RWPE2 (cell line): ENCODE measurements at regions not wholly inside any gene's neighbourhood (a gene's known extent, or its start where the extent isn't known, plus 50 kb on each side); places are given as distances from the start of the nearest gene placed in this dataset.

ENCODE experiments used
- ATAC-seq: fragments of 200-7000 bp; cut with Tn5 transposase; 3 replicates; pipeline ENCODE4 v1.9.1; 2021; ENCODE audit warnings: low read depth
- DNase-seq: peaks from one replicate; pipeline ENCODE4 v3.0.0-alpha.2; 2020; ENCODE audit warnings: low spot score
- H3K27ac ChIP-seq: fragments of 450-650 bp; 2 replicates; pipeline ENCODE4 v1.5.1; 2017; ENCODE audit warnings: mild to moderate bottlenecking; ENCODE audit not compliant: poor library complexity, severe bottlenecking
- H3K27me3 ChIP-seq: fragments of 250-450 bp; sonication (Bioruptor Pico); 2 replicates; pipeline ENCODE4 v1.5.1; 2021; ENCODE audit warnings: mild to moderate bottlenecking, moderate library complexity; ENCODE audit not compliant: insufficient read depth, poor library complexity, severe bottlenecking
- H3K36me3 ChIP-seq: fragments of 250-450 bp; sonication (Bioruptor Pico); 2 replicates; pipeline ENCODE4 v1.5.1; 2020; ENCODE audit warnings: low read depth, mild to moderate bottlenecking, moderate library complexity
- H3K4me1 ChIP-seq: fragments of 250-450 bp; sonication (Bioruptor Pico); 2 replicates; pipeline ENCODE4 v1.5.1; 2021; ENCODE audit warnings: mild to moderate bottlenecking, moderate library complexity; ENCODE audit not compliant: insufficient read depth, poor library complexity, severe bottlenecking
- H3K4me3 ChIP-seq: fragments of 250-450 bp; sonication (Bioruptor Pico); 2 replicates; pipeline ENCODE4 v1.5.1; 2021; ENCODE audit warnings: mild to moderate bottlenecking, moderate library complexity; ENCODE audit not compliant: severe bottlenecking
- H3K9me3 ChIP-seq: fragments of 250-450 bp; sonication (Bioruptor Pico); 2 replicates; pipeline ENCODE4 v1.5.1; 2021; ENCODE audit warnings: mild to moderate bottlenecking, moderate library complexity; ENCODE audit not compliant: severe bottlenecking
- TF ChIP-seq, protein P1 (sequence below): fragments of 450-650 bp; IDR thresholded peaks from one replicate; pipeline ENCODE4 v1.5.1; 2017; ENCODE audit warnings: mild to moderate bottlenecking, moderate library complexity; ENCODE audit not compliant: poor library complexity, severe bottlenecking

GRCh38 chr20:19824861-19825260 is 66.8 kb downstream of the RIN2 start:
- Histone ChIP-seq H3K27ac (no peak overlapping the region), H3K4me3 (no peak overlapping the region), H3K27me3 (no peaks in the 10 kb centered on the region), H3K36me3 (no peaks in the 10 kb centered on the region), H3K4me1 (peaks cover 9% of the 10 kb centered on the region), H3K9me3 (no peaks in the 10 kb centered on the region)
- DNase-seq (no peak), ATAC-seq (no peak)
- TF ChIP-seq, protein P1, sequence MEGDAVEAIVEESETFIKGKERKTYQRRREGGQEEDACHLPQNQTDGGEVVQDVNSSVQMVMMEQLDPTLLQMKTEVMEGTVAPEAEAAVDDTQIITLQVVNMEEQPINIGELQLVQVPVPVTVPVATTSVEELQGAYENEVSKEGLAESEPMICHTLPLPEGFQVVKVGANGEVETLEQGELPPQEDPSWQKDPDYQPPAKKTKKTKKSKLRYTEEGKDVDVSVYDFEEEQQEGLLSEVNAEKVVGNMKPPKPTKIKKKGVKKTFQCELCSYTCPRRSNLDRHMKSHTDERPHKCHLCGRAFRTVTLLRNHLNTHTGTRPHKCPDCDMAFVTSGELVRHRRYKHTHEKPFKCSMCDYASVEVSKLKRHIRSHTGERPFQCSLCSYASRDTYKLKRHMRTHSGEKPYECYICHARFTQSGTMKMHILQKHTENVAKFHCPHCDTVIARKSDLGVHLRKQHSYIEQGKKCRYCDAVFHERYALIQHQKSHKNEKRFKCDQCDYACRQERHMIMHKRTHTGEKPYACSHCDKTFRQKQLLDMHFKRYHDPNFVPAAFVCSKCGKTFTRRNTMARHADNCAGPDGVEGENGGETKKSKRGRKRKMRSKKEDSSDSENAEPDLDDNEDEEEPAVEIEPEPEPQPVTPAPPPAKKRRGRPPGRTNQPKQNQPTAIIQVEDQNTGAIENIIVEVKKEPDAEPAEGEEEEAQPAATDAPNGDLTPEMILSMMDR, result no peak

- H3K4me1 ChIP-seq, result peaks cover 9% of the 10 kb centered on the region
- ATAC-seq (no peak), DNase-seq (no peak)
- H3K36me3 ChIP-seq, result no peaks in the 10 kb centered on the region
- H3K27me3 ChIP-seq, result no peaks in the 10 kb centered on the region
- no peak overlapping the region for H3K27ac ChIP-seq
- TF ChIP-seq, protein P1, result no peak
- H3K9me3 ChIP-seq, result no peaks in the 10 kb centered on the region
- no peak overlapping the region for H3K4me3 ChIP-seq
Measured at GRCh38 chr20:19826179-19826914, 68.3 kb downstream of the RIN2 start.

- H3K27ac ChIP-seq, result peak overlapping the region; percentile 31
- DNase-seq (no peak), ATAC-seq (no peak)
- H3K36me3 ChIP-seq, result no peaks in the 10 kb centered on the region
- H3K9me3 ChIP-seq, result no peaks in the 10 kb centered on the region
- peaks cover 9% of the 10 kb centered on the region for H3K4me1 ChIP-seq
- no peak overlapping the region for H3K4me3 ChIP-seq
- no peaks in the 10 kb centered on the region for H3K27me3 ChIP-seq
- TF ChIP-seq, protein P1, result no peak
Measured at GRCh38 chr20:19827818-19828217, 69.8 kb downstream of the RIN2 start.

DNA sequence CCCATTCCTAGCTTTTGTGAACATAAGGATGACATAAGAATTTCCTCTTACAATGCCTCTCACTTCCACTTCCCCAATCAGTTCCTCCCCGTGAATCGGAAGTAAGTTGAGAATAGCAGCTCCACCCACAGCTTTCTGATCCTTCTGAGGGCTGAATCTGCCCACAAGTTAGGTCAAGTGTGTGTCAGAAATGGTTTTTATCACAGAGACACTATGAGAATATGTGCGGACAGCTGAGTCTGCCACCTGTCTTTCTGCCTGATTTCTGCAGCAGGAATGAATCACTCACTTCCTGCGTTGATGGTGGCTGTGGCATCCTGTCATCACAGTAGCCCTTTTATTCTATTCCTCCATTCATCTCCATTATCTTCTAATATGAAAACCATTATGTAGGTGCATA is 70.2 kb downstream of the RIN2 start:
- Histone ChIP-seq H3K36me3 (no peaks in the 10 kb centered on the region), H3K9me3 (no peaks in the 10 kb centered on the region), H3K4me1 (peaks cover 9% of the 10 kb centered on the region), H3K4me3 (no peak overlapping the region), H3K27me3 (no peaks in the 10 kb centered on the region), H3K27ac (peak overlapping the region; percentile 31)
- DNase-seq, result no peak
- TF ChIP-seq, protein P1, result peak; percentile 58
- peak; percentile 82 for ATAC-seq

DNA sequence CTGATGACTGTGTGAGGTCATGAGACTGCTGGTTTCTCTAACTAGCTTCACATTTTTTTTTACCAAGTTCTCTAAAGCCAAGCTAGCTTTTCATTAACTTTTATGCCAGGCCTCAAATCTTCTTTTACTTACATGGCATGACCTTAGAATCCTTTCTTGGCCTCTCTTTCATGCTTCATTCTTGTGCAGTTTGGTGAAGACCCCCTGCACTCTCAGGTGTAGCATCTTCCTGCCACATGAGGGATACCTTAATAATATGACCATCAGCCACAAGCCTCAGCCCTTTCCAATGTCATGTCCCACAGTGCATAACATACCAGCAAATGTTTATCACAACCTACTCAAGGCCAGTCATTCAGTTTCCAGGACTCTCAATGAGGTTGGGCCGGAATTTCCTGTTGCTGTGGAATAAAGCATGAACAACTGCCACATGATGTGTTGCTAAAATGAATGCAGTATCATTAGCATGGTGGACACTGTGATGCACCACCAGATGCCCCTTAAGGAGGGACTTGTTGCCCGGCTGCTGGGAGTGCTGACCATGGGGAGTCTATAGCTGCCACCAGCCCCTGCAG is 72.2 kb downstream of the RIN2 start:
- DNase-seq (no peak), ATAC-seq (no peak)
- Histone ChIP-seq H3K9me3 (no peaks in the 10 kb centered on the region), H3K4me1 (peaks cover 9% of the 10 kb centered on the region), H3K36me3 (no peaks in the 10 kb centered on the region), H3K27ac (no peak overlapping the region), H3K27me3 (no peaks in the 10 kb centered on the region), H3K4me3 (no peak overlapping the region)
- TF ChIP-seq, protein P1, result no peak
